HepG2 (cell line): ENCODE measurements at regions not wholly inside any gene's neighbourhood (a gene's known extent, or its start where the extent isn't known, plus 50 kb on each side); places are given as distances from the start of the nearest gene placed in this dataset.

Experiments
- CREM ChIP-seq, 2 experiments: sonication (generic) in 1 of 2; formaldehyde crosslinking in 1 of 2; IDR thresholded peaks; 2 replicates each; pipeline versions ENCODE4 v1.4.0 to v1.6.1; 2016 to 2020; ENCODE audit warnings: antibody characterized with exemption in 1 of 2, mild to moderate bottlenecking in 1 of 2, missing genetic modification reagents in 1 of 2
- CTCF ChIP-seq: sonication (generic); formaldehyde crosslinking; IDR thresholded peaks from 2 replicates; pipeline ENCODE4 v1.5.0; 2020; ENCODE audit warnings: mild to moderate bottlenecking, missing genetic modification reagents, moderate library complexity
- SNAI1 ChIP-seq: sonication (generic); formaldehyde crosslinking; IDR thresholded peaks from 2 replicates; pipeline ENCODE4 v1.5.0; 2020; ENCODE audit warnings: mild to moderate bottlenecking, missing genetic modification reagents, borderline replicate concordance
- SP4 ChIP-seq: sonication (generic); formaldehyde crosslinking; IDR thresholded peaks from 2 replicates; pipeline ENCODE4 v1.8.1; 2023; ENCODE audit warnings: mild to moderate bottlenecking, missing genetic modification reagents
- ZNF576 ChIP-seq: sonication (generic); formaldehyde crosslinking; IDR thresholded peaks from 2 replicates; pipeline ENCODE4 v1.4.0; 2020; ENCODE audit warnings: mild to moderate bottlenecking, missing genetic modification reagents

GRCh38 chr9:78596346-78596745, 299.4 kb downstream of the PSAT1 start:
- TF ChIP-seq CREM (IDR thresholded peaks at IDR 0.05) (no peak), CREM (CRISPR knock-in tag; IDR thresholded peaks at IDR 0.05) (no peak), CTCF (CRISPR knock-in tag) (no peak), ZNF576 (CRISPR knock-in tag) (no peak), SP4 (CRISPR knock-in tag) (no peak), SNAI1 (CRISPR knock-in tag) (no peak)
